CD1c-positive myeloid dendritic cell (primary cell): ENCODE measurements at regions not wholly inside any gene's neighbourhood (a gene's known extent, or its start where the extent isn't known, plus 50 kb on each side); places are given as distances from the start of the nearest gene placed in this dataset.

Experiments
- DNase-seq: peaks from one replicate; pipeline ENCODE4 v3.0.0-alpha.2; 2016; ENCODE audit errors: extremely low spot score

DNA sequence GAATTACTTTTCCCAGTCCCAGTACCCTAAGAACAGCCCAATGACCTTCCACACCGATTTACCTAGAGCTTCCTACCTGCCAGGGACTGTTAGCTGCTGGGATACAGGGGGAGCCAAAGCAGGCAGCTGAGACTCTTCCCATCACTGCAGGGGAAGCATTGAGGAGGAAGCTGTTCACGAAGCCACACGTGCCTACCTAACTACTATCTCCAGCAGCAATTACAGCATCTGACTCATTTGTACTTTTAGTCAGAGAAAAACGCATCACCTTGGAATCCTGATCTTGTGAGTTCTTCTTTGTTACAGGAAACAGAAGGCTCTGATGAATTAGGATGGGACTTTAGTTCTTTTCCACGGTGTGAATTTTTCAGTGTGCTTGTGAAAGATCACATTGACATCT is 113.7 kb upstream of the DHX40 start:
- DNase-seq, result no peak

- no peak for DNase-seq
Measured at GRCh38 chr17:59454633-59455105, 110.7 kb upstream of the DHX40 start.

DNA sequence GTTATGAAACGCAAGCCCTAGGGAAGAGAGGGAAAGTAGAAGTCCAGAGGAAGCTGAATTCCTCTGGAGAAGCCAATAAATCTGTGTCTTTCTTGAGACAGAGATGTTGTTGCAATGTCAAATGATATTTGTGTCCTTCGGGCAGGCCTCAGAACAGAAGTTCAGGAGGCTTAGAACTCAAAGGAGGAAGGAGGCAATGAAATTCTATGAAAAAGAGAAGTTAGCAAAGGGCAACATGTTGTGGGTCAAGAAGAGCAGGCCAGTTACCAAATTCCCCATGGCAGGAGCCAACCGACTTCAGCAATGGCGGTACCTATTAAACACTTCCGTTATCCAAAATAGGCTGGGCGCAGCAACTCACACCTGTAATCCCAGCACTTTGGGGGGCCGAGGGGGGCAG is 109.0 kb upstream of the DHX40 start:
- peak; percentile 62 for DNase-seq

DNA sequence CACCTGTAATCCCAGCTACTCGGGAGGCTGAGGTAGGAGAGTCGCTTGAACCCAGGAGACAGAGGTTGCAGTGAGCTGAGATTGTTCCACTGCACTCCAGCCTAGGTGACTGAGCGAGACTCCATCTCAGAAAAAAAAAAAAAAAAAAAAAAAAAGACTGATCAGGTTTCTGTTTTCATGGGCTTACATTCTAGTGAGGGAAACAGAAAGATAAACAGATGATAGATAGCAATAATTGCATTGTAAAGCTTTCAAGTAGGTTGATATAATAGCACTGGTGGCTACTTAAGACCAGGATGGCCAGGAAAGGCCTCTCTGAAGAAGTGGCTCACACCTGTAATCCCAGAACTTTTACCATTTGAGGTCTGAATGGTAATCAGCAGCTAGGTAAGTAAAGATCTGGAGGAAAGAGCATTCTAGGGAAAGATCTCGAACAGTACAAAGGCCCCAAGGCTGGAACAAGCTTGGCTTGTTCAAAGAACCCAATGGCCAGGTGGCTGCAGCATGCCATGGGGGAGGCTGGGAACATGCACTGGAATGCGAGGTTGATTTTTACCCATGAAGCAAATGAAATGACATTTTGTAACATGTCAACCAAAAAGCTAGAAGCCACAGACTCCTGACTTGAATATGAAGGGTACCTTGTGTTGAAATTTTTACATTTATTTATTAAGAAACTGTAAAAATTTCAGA is 108.3 kb upstream of the DHX40 start:
- no peak for DNase-seq

DNA sequence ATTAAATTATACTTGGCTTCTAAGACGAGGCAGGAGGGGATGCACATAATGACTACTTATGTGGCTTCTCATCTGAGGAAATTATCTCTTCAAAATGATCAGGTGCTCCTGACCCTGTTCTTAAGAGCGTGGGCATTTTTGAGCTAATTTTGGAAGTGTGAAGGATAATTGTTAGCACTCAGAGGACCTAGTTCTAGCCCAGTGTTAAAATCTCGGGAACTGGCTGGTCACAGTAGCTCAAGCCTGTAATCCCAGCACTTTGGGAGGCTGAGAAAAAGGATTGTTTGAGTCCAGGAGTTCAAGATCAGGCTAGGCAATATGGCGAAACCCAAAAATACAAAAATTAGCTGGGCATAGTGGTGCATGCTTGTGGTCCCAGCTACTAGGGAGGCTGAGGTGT is 103.0 kb upstream of the DHX40 start:
- DNase-seq, result no peak

- DNase-seq, result no peak
Measured at GRCh38 chr17:59464246-59464645, 101.2 kb upstream of the DHX40 start.

DNA sequence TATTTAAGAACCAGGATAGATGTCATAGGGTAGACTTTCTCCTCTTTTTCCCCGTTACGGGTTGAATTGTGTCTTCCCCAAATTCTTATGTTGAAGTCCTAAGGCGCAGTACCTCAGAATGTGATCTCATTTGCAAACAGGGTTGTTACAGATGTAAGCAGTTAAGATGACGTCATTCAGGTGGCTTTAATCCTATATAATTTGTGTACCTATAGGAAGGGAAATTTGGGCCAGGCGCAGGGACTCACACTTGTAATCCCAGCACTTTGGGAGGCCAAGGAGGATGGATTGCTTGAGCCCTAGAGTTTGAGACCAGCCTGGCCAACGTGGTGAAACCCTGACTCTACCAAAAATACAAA is 99.5 kb upstream of the DHX40 start:
- no peak for DNase-seq

DNA sequence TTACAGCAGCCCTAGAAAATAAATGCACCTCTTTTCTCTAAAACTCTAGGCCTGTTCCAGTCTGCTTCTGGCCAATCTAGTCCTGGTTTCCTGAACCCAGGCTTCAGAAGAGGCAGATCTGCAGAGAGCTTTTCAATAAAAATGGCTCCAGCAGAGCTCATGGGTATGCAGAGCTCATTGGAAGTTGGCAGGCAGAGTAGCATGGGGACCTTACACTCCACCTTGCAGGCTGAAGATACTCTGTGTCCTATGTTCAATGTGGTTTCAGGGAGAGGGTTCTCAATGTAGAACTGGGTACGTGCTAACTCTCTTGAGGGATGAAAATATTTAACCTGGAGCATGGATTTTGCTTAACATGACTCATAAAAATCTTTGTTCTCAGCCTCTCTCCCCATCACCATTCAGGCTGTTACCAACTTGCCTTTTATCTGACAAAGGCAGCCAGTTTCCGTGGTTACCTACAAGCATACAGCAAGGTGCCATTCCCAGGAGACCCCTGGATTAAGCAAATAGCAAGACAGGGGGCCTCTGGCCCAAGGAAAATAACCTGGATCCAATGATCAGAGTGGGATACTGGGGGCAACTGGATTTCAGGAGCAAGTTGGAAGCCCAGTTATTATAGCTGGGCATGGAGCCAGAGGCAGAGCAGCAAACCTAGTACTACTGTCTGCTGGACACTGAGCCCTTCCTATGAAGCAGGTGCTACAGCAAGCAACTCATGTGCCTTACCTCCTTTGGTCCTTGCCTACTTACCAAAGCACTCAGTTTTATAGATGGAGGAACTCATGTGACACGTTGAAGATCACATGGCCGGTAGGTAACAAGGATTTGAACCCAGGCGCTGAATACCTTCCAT is 98.2 kb upstream of the DHX40 start:
- no peak for DNase-seq

DNA sequence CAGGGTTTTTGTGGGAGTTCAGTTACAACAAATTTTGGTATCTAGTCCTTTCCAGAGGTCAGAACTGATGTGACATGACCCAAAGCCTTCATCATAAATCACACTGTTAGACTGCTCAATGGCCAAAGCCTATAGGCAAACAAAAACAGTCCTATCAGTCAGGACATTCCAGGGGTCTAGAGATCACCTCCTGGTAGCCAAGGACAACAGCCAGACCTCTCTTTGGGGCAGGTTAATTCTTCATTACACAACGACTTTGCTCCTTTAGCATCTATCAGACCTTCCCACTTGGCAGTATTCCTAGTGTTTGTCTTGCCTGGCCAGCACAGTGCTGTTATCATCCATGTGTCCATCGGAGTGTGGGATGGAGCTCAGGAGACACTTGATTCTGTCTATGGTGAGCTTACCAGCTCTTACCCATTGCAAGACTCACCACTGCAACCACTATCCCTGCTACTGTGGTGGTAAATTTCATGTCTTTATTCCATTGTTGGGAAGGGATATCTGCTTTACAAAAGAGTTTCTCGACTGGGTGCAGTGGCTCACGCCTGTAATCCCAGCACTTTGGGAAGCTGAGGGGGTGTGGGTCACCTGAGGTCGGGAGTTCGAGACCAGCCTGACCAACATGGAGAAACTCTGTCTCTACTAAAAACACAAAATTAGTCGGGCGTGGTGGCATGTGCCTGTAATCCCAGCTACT is 95.5 kb upstream of the DHX40 start:
- DNase-seq, result no peak

DNA sequence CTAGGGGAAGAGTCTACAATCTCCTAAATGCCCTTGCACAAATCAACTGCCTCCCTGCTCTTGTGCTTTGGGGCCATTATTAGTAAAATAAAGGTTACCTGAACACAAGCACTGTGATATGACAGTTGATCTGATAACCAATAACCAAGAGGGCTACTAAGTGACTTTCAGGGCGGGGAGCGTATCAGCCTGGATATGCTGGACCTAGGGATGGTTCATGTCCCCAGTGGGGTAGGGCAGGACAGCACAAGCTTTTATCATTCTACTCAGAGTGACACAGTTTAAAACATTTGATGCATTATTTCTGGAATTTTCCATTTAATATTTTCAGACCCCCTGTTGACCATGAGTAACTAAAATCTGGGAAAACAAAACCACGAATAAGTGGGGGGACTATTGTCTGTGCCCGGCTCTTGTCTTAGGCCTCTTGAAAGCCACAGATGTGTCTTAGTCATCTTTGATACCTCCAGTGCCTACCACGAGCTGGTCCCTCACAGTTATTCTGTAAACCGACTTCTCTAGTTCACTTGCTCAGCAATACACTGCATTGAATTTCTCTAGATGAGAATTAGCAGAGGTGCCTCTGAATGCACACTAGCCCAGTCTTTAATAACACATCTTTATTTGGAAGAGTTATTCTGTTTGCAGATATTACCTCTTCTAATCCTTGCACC is 94.6 kb upstream of the DHX40 start:
- no peak for DNase-seq

GRCh38 chr17:59476413-59476812 is 89.0 kb upstream of the DHX40 start:
- DNase-seq, result no peak

GRCh38 chr17:59479141-59479540 is 86.3 kb upstream of the DHX40 start:
- no peak for DNase-seq

DNA sequence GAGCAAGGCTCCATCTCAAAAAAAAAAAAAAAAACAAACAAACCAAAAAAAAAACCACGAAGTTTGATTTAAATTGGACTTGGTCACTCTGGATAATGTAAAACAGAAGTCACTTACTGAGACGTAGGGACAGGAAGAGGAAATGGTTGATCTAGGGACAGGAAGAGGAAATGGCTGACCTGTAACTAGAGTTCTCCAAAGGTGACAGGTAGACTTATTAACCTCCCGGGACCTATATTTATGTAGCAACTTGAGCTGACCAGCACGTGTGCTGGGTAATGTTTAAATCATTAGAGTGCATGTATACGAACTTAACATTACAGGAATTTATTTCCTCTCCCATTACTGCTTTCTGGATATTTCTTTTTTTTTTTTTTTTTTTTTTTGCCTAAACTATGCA is 81.5 kb upstream of the DHX40 start:
- no peak for DNase-seq

- DNase-seq, result no peak
Measured at GRCh38 chr17:59485015-59485414, 80.4 kb upstream of the DHX40 start.

DNA sequence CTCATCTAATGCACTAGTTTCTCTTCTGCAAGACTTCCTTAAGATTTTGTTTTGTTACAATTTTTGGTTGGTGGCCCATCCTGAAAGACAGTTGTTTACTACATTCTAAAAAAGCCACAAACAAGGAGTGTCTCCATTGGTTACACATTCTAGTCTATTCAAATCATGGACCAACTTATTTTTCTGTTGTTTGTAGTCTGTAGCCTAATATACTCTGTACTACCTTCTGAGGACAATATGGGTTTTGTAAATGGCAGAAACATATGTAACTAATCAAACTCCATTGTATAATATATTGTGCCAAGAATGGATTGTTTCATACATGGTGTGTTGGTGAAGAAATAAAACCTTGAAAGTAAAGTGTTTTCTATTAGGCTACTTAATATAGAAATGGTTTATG is 79.5 kb upstream of the DHX40 start:
- DNase-seq, result no peak

- DNase-seq, result no peak
Measured at GRCh38 chr17:59487161-59487873, 78.1 kb upstream of the DHX40 start.

DNA sequence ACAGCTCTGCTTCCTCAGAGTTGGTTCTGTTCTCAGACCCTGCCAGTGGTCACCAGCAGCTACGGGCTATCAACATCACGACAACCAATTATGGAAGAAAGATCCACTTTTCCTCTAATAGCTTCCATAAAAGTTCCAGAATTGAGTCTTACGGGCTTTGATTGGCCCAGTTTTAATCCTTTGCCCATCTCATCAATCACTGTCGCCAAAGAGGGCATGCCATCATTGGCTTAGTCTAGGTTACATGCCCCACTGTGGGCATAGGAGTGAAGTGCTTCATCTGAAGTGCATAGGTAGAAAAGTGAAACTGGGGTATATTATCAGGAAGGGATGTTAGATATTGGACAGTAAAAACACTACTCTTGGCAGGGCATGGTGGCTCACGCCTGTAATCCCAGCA is 76.6 kb upstream of the DHX40 start:
- DNase-seq, result no peak

GRCh38 chr17:59490216-59490615 is 75.2 kb upstream of the DHX40 start:
- no peak for DNase-seq

DNA sequence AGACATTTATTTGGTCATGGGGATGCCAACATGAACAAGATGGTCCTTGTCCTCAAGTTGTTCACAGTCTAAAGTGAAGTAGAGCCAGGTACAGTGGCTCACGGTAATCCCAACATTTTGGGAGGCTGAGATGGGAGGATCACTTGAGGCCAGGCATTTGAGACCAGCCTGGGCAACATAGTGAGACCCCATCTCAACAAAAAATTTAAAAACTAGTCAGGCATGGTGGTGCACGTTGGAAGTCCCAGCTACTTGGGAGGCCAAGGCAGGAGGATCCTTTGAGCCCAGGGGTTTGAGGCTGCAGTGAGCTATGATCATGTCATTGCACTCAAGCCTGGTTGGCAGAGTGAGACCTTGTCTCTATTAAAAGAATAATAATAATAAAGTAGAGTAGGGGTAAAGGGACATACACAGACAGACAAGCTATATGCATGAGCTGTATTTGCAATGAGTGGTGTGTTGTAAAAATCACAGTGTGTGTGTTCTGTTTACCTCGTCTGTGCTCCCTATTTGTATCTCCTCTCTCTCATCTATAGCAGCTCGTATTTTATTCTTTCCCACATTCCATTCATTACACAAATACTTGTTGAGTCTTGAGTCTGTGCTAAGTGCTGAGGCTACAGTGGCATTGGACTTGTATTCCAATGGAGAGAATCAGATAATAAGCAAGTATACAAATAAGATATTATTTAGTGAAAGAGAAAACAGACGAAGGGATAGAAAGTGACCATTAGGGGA is 73.9 kb upstream of the DHX40 start:
- DNase-seq, result no peak

- no peak for DNase-seq
Measured at GRCh38 chr17:59492091-59492451, 73.3 kb upstream of the DHX40 start.

DNA sequence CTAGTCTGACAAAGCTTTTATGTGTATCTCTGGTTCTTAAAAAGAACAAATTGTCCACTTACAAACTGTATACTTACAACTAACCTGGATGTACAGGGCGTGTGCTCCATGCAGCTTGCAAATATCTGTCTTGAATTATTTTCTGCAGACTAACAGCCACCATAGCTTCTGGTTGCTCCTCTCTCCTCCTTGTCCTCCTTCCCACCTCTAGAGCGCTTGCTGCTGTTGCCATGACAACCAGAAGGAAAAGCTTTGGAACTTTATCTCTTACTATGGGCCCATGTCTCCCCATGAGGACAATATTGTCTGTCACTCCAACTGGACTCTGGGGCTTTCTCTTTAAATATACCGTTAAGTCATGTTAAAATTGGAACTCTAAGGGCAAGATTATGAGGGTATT is 71.5 kb upstream of the DHX40 start:
- DNase-seq, result no peak
